Testis (tissue), 2 donors: ENCODE measurements at regions not wholly inside any gene's neighbourhood (a gene's known extent, or its start where the extent isn't known, plus 50 kb on each side); places are given as distances from the start of the nearest gene placed in this dataset.

Experiments
- CTCF ChIP-seq, 3 experiments: fragments of 450-650 bp in 2 of 3; fragments of 200-600 bp in 1 of 3; sonication (generic) in 1 of 3; IDR thresholded peaks; one replicate each; pipeline ENCODE4 v1.5.1; 2016 to 2019; ENCODE audit warnings: antibody characterized with exemption in 3 of 3, mild to moderate bottlenecking in 2 of 3, moderate library complexity in 1 of 3
- POLR2A ChIP-seq: fragments of 450-650 bp; IDR thresholded peaks from one replicate; pipeline ENCODE4 v1.6.1; 2017; ENCODE audit warnings: antibody characterized with exemption, mild to moderate bottlenecking, moderate library complexity

- TF ChIP-seq POLR2A (no peak), CTCF (IDR thresholded peaks at IDR 0.05) (no peak)
These were observed 106.9 kb upstream of the RGPD4 start for GRCh38 chr2:107719836-107720235.
